OCI-LY7 (cell line): ENCODE measurements at regions not wholly inside any gene's neighbourhood (a gene's known extent, or its start where the extent isn't known, plus 50 kb on each side); places are given as distances from the start of the nearest gene placed in this dataset.

Experiments used
- EZH2phosphoT487 ChIP-seq: fragments of 200-600 bp; sonication (generic); IDR thresholded peaks from 2 replicates; pipeline ENCODE4 v1.6.1; 2018; ENCODE audit warnings: low read depth, borderline replicate concordance, mild to moderate bottlenecking, mixed run types, antibody characterized with exemption, low read length, moderate library complexity, mixed read lengths
- TF ChIP-seq, protein P1 (sequence below): fragments of 200-600 bp; sonication (generic); conservative IDR thresholded peaks from 2 replicates; pipeline ENCODE4 v1.5.1; 2014; ENCODE audit warnings: mild to moderate bottlenecking, antibody characterized with exemption, low read length, moderate library complexity, mixed read lengths

DNA sequence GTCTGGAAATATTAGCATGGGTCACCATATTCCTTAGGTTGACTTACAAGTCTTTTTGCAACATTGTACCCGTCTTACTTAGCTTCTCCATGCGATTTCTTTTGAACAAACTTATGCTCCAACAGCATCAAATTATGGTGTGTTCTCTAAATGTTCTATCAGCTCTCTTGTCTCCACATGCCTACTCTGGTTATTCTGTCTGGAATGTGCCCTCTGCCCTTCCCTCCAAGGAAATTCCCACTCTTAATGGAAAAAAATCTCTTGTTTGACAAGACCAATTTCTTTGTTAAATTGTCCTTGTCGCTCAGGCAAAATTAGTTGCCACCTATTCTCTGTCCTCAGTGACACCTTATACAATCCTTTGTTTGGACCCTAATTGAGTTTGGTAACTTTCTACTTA, 522.8 kb upstream of the LUZP2 start:
- TF ChIP-seq, protein P1, sequence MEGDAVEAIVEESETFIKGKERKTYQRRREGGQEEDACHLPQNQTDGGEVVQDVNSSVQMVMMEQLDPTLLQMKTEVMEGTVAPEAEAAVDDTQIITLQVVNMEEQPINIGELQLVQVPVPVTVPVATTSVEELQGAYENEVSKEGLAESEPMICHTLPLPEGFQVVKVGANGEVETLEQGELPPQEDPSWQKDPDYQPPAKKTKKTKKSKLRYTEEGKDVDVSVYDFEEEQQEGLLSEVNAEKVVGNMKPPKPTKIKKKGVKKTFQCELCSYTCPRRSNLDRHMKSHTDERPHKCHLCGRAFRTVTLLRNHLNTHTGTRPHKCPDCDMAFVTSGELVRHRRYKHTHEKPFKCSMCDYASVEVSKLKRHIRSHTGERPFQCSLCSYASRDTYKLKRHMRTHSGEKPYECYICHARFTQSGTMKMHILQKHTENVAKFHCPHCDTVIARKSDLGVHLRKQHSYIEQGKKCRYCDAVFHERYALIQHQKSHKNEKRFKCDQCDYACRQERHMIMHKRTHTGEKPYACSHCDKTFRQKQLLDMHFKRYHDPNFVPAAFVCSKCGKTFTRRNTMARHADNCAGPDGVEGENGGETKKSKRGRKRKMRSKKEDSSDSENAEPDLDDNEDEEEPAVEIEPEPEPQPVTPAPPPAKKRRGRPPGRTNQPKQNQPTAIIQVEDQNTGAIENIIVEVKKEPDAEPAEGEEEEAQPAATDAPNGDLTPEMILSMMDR, result no peak
- TF ChIP-seq EZH2phosphoT487, result no peak
